OCI-LY7 (cell line): ENCODE measurements at regions not wholly inside any gene's neighbourhood (a gene's known extent, or its start where the extent isn't known, plus 50 kb on each side); places are given as distances from the start of the nearest gene placed in this dataset.

ENCODE experiments used
- BruUV-seq: library from RNA; stranded (reverse); fragments of 400-500 nt; replicated peaks from 2 replicates; lab custom pipeline; 2021; lab: Mats Ljungman, UMichigan
- CTCF ChIA-PET: fragments of 300-600 bp; sonication (Branson Sonifier 250); formaldehyde crosslinking; loops from one replicate; lab custom pipeline; 2022; ENCODE audit warnings: antibody characterized with exemption; ENCODE audit not compliant: unreplicated experiment; lab: Charles Lee
- POLR2A ChIA-PET: fragments of 300-600 bp; sonication (Branson Sonifier 250); formaldehyde crosslinking; loops from one replicate; lab custom pipeline; 2022; ENCODE audit warnings: antibody characterized with exemption; lab: Charles Lee
- DNase-seq: peaks from one replicate; pipeline ENCODE4 v3.0.0-alpha.2; 2015; ENCODE audit warnings: low spot score
- H2AFZ ChIP-seq: fragments of 200-600 bp; sonication (generic), shearing (Covaris generic); 2 replicates; pipeline ENCODE4 v1.6.1; 2014; ENCODE audit warnings: mild to moderate bottlenecking, antibody characterized with exemption, low read length, moderate library complexity
- H3K27ac ChIP-seq: fragments of 200-600 bp; sonication (generic); 2 replicates; pipeline ENCODE4 v1.5.1; 2014; ENCODE audit warnings: mixed run types, low read depth, mild to moderate bottlenecking, moderate library complexity, low read length, inconsistent platforms; ENCODE audit not compliant: poor library complexity, severe bottlenecking
- H3K36me3 ChIP-seq: fragments of 200-600 bp; sonication (generic); 2 replicates; pipeline ENCODE4 v1.6.1; 2014; ENCODE audit warnings: mild to moderate bottlenecking, antibody characterized with exemption, low read length, moderate library complexity, mixed read lengths; ENCODE audit not compliant: insufficient read depth
- H3K4me1 ChIP-seq: fragments of 200-600 bp; sonication (generic); 2 replicates; pipeline ENCODE4 v1.5.1; 2014; ENCODE audit warnings: mild to moderate bottlenecking, low read length; ENCODE audit not compliant: insufficient read depth, poor library complexity, severe bottlenecking
- H3K4me2 ChIP-seq: fragments of 200-600 bp; sonication (generic); 2 replicates; pipeline ENCODE4 v1.6.1; 2014; ENCODE audit warnings: mild to moderate bottlenecking, low read length
- H3K4me3 ChIP-seq: fragments of 200-600 bp; sonication (generic); 2 replicates; pipeline ENCODE4 v1.5.1; 2014; ENCODE audit warnings: mild to moderate bottlenecking, low read depth, low read length; ENCODE audit not compliant: poor library complexity, severe bottlenecking
- H3K79me2 ChIP-seq: fragments of 200-600 bp; sonication (generic); 2 replicates; pipeline ENCODE4 v1.6.1; 2016; ENCODE audit warnings: low read depth, mild to moderate bottlenecking, low read length, moderate library complexity, mixed read lengths; ENCODE audit not compliant: insufficient read depth
- H3K9me2 ChIP-seq: fragments of 200-600 bp; sonication (generic); 2 replicates; pipeline ENCODE4 v1.6.1; 2016; ENCODE audit warnings: mild to moderate bottlenecking, low read length, mixed read lengths; ENCODE audit not compliant: insufficient read depth
- H3K9me3 ChIP-seq: fragments of 200-600 bp; sonication (generic); 2 replicates; pipeline ENCODE4 v1.6.1; 2014; ENCODE audit warnings: mild to moderate bottlenecking, mixed run types, low read length, mixed read lengths
- H4K20me1 ChIP-seq: fragments of 200-600 bp; sonication (generic); 2 replicates; pipeline ENCODE4 v1.6.1; 2014; ENCODE audit warnings: mild to moderate bottlenecking, antibody characterized with exemption, low read length, moderate library complexity, mixed read lengths; ENCODE audit not compliant: insufficient read depth
- EZH2phosphoT487 ChIP-seq: fragments of 200-600 bp; sonication (generic); IDR thresholded peaks from 2 replicates; pipeline ENCODE4 v1.6.1; 2018; ENCODE audit warnings: low read depth, borderline replicate concordance, mild to moderate bottlenecking, mixed run types, antibody characterized with exemption, low read length, moderate library complexity, mixed read lengths
- intact Hi-C: fragments of 100-400 bp; cut with micrococcal nuclease; formaldehyde crosslinking; loops from one replicate; pipeline ENCODE4 v1.10.0; 2022; ENCODE audit not compliant: unreplicated experiment
- TF ChIP-seq, protein P1 (sequence below): fragments of 200-600 bp; sonication (generic); conservative IDR thresholded peaks from 2 replicates; pipeline ENCODE4 v1.5.1; 2014; ENCODE audit warnings: mild to moderate bottlenecking, antibody characterized with exemption, low read length, moderate library complexity, mixed read lengths

- Histone ChIP-seq H4K20me1 (no peaks in the 10 kb centered on the region), H3K9me3 (no peaks in the 10 kb centered on the region), H3K4me3 (no peak overlapping the region), H3K4me2 (no peak overlapping the region), H3K36me3 (no peaks in the 10 kb centered on the region), H3K27ac (no peak overlapping the region), H2AFZ (no peak overlapping the region), H3K79me2 (no peaks in the 10 kb centered on the region), H3K9me2 (no peaks in the 10 kb centered on the region), H3K4me1 (no peaks in the 10 kb centered on the region)
- no peak for TF ChIP-seq EZH2phosphoT487
- TF ChIP-seq, protein P1, sequence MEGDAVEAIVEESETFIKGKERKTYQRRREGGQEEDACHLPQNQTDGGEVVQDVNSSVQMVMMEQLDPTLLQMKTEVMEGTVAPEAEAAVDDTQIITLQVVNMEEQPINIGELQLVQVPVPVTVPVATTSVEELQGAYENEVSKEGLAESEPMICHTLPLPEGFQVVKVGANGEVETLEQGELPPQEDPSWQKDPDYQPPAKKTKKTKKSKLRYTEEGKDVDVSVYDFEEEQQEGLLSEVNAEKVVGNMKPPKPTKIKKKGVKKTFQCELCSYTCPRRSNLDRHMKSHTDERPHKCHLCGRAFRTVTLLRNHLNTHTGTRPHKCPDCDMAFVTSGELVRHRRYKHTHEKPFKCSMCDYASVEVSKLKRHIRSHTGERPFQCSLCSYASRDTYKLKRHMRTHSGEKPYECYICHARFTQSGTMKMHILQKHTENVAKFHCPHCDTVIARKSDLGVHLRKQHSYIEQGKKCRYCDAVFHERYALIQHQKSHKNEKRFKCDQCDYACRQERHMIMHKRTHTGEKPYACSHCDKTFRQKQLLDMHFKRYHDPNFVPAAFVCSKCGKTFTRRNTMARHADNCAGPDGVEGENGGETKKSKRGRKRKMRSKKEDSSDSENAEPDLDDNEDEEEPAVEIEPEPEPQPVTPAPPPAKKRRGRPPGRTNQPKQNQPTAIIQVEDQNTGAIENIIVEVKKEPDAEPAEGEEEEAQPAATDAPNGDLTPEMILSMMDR, result no peak
- POLR2A ChIA-PET, result interaction anchor here (0.7 kb wide), 1 partner anchor 970 kb away, joined by 3 read pairs; no protein-coding TSS in a partner anchor
- CTCF ChIA-PET, result no interaction called here
- no TSS peak for BruUV-seq
- DNase-seq, result no peak
- intact Hi-C loops, result no loop called here
Observed at GRCh38 chr9:84121991-84122523, 141.5 kb downstream of the RMI1 start.

DNA sequence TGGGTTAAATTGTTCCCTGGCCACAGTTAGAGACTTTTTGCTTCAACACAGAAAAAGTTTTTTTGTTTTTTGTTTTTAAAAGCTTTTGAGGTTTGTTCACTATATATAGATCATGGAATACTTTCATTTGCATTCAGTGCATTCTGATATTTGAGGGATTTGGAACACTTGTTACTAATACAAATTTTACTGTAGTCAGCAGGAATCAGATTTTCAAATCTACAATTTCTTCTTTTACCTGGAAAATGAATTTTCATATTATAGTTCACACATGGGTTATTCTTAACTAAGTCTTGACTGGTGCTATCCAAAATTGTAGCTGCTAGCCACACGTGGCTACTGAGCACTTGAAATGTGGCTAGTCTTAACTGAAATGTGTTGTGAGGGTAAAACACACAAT lies 142.0 kb downstream of the RMI1 start:
- Histone ChIP-seq H3K27ac (no peak overlapping the region), H2AFZ (no peak overlapping the region), H4K20me1 (no peaks in the 10 kb centered on the region), H3K4me2 (no peak overlapping the region), H3K79me2 (no peaks in the 10 kb centered on the region), H3K9me3 (no peaks in the 10 kb centered on the region), H3K4me3 (no peak overlapping the region), H3K9me2 (no peaks in the 10 kb centered on the region), H3K36me3 (no peaks in the 10 kb centered on the region), H3K4me1 (no peaks in the 10 kb centered on the region)
- intact Hi-C loops, result no loop called here
- no TSS peak for BruUV-seq
- TF ChIP-seq, protein P1, result no peak
- no peak for TF ChIP-seq EZH2phosphoT487
- ChIA-PET POLR2A (no interaction called here), CTCF (no interaction called here)
- DNase-seq, result no peak

GRCh38 chr9:84123648-84124406 lies 143.2 kb downstream of the RMI1 start:
- ChIA-PET POLR2A (interaction anchor here (1.0 kb wide), 1 partner anchor 66 kb away, joined by 3 read pairs; no protein-coding TSS in a partner anchor), CTCF (no interaction called here)
- BruUV-seq, result no TSS peak
- DNase-seq, result no peak
- Histone ChIP-seq H3K4me1 (no peaks in the 10 kb centered on the region), H3K4me2 (no peak overlapping the region), H3K79me2 (no peaks in the 10 kb centered on the region), H4K20me1 (no peaks in the 10 kb centered on the region), H3K9me2 (no peaks in the 10 kb centered on the region), H3K9me3 (no peaks in the 10 kb centered on the region), H3K27ac (no peak overlapping the region), H3K4me3 (no peak overlapping the region), H2AFZ (no peak overlapping the region), H3K36me3 (no peaks in the 10 kb centered on the region)
- TF ChIP-seq EZH2phosphoT487, result no peak
- TF ChIP-seq, protein P1, result no peak
- intact Hi-C loops, result no loop called here
